HG03378 (cell line): ENCODE measurements at regions not wholly inside any gene's neighbourhood (a gene's known extent, or its start where the extent isn't known, plus 50 kb on each side); places are given as distances from the start of the nearest gene placed in this dataset.

Source experiments
- ATAC-seq: cut with Tn5 transposase; IDR thresholded peaks from one replicate; pipeline ENCODE4 v1.9.1; 2021; ENCODE audit warnings: mild to moderate bottlenecking, moderate library complexity; ENCODE audit not compliant: unreplicated experiment

- ATAC-seq = no peak
Measured at GRCh38 chr13:106796280-106797047, 228.5 kb upstream of the ARGLU1 start.

GRCh38 chr13:106795847-106796246, 227.9 kb upstream of the ARGLU1 start:
- no peak for ATAC-seq

GRCh38 chr13:106794117-106794516, 226.2 kb upstream of the ARGLU1 start:
- no peak for ATAC-seq

- no peak for ATAC-seq
Measured at GRCh38 chr13:106789911-106790310, 222.0 kb upstream of the ARGLU1 start.

GRCh38 chr13:106786006-106786563, 218.1 kb upstream of the ARGLU1 start:
- no peak for ATAC-seq

GRCh38 chr13:106774621-106775020, 206.7 kb upstream of the ARGLU1 start:
- ATAC-seq = no peak

GRCh38 chr13:106772006-106772601, 204.2 kb upstream of the ARGLU1 start:
- ATAC-seq = no peak

GRCh38 chr13:106768991-106769390, 201.1 kb upstream of the ARGLU1 start:
- no peak for ATAC-seq

- no peak for ATAC-seq
Measured at GRCh38 chr13:106762708-106763107, 194.8 kb upstream of the ARGLU1 start.

GRCh38 chr13:106756446-106756845, 188.5 kb upstream of the ARGLU1 start:
- ATAC-seq = no peak

GRCh38 chr13:106755542-106755941, 187.6 kb upstream of the ARGLU1 start:
- ATAC-seq = no peak

GRCh38 chr13:106753251-106753650, 185.3 kb upstream of the ARGLU1 start:
- ATAC-seq = no peak

- ATAC-seq = no peak
Measured at GRCh38 chr13:106752584-106753170, 184.7 kb upstream of the ARGLU1 start.

- no peak for ATAC-seq
Measured at GRCh38 chr13:106748785-106749184, 180.8 kb upstream of the ARGLU1 start.

- no peak for ATAC-seq
Measured at GRCh38 chr13:106744516-106744915, 176.6 kb upstream of the ARGLU1 start.

- ATAC-seq = no peak
Measured at GRCh38 chr13:106738186-106738678, 170.3 kb upstream of the ARGLU1 start.

GRCh38 chr13:106736941-106737340, 169.0 kb upstream of the ARGLU1 start:
- no peak for ATAC-seq

GRCh38 chr13:106734198-106734597, 166.3 kb upstream of the ARGLU1 start:
- ATAC-seq = no peak

GRCh38 chr13:106723036-106723435, 155.1 kb upstream of the ARGLU1 start:
- ATAC-seq = no peak

GRCh38 chr13:106722620-106723019, 154.7 kb upstream of the ARGLU1 start:
- ATAC-seq = no peak

GRCh38 chr13:106721599-106721998, 153.7 kb upstream of the ARGLU1 start:
- no peak for ATAC-seq
